PC-9 (cell line): ENCODE measurements at regions not wholly inside any gene's neighbourhood (a gene's known extent, or its start where the extent isn't known, plus 50 kb on each side); places are given as distances from the start of the nearest gene placed in this dataset.

Source experiments
- BruUV-seq: library from RNA; stranded (reverse); fragments of 400-500 nt; replicated peaks from 2 replicates; lab custom pipeline; 2021; lab: Mats Ljungman, UMichigan
- CTCF ChIA-PET: fragments of 300-600 bp; sonication (Branson Sonifier 250); formaldehyde crosslinking; loops from one replicate; lab custom pipeline; 2022; ENCODE audit warnings: antibody characterized with exemption; lab: Charles Lee
- POLR2A ChIA-PET: fragments of 300-600 bp; sonication (Branson Sonifier 250); formaldehyde crosslinking; loops from one replicate; lab custom pipeline; 2022; ENCODE audit warnings: antibody characterized with exemption; ENCODE audit not compliant: unreplicated experiment; lab: Charles Lee
- DNase-seq, 2 experiments: peaks; one replicate each; pipeline versions ENCODE4 v3.0.0 to v3.0.0-alpha.2; 2015 to 2022; ENCODE audit warnings: mixed read lengths in 1 of 2
- H2AFZ ChIP-seq: fragments of 200-600 bp; sonication (generic); 2 replicates; pipeline ENCODE4 v1.8.1; 2017; ENCODE audit warnings: antibody characterized with exemption
- H3F3A ChIP-seq: fragments of 200-600 bp; sonication (generic); 2 replicates; pipeline ENCODE4 v1.8.1; 2017; ENCODE audit warnings: antibody characterized with exemption, mild to moderate bottlenecking, low read depth; ENCODE audit not compliant: insufficient read depth
- H3K27ac ChIP-seq: fragments of 200-600 bp; sonication (generic); 2 replicates; pipeline ENCODE4 v1.6.1; 2016; ENCODE audit warnings: mixed run types
- H3K27me3 ChIP-seq: fragments of 200-600 bp; sonication (generic); 2 replicates; pipeline ENCODE4 v1.6.1; 2016; ENCODE audit warnings: low read depth, mixed run types; ENCODE audit not compliant: insufficient read depth
- H3K36me3 ChIP-seq: fragments of 200-600 bp; sonication (generic); 2 replicates; pipeline ENCODE4 v1.6.1; 2016; ENCODE audit warnings: low read depth, mixed run types
- H3K4me1 ChIP-seq: fragments of 200-600 bp; sonication (generic); replicated peaks from 2 replicates; pipeline ENCODE4 v1.6.1; 2016; ENCODE audit warnings: mixed run types; ENCODE audit not compliant: insufficient read depth
- H3K4me2 ChIP-seq: fragments of 200-600 bp; sonication (generic); 2 replicates; pipeline ENCODE4 v1.6.1; 2017; ENCODE audit warnings: mixed run types
- H3K4me3 ChIP-seq: fragments of 200-600 bp; sonication (generic); 2 replicates; pipeline ENCODE4 v1.6.1; 2016; ENCODE audit warnings: mixed run types
- H3K79me2 ChIP-seq: fragments of 200-600 bp; sonication (generic); 2 replicates; pipeline ENCODE4 v1.6.1; 2017; ENCODE audit warnings: low read depth, mixed run types
- H3K9me2 ChIP-seq: fragments of 200-600 bp; sonication (generic); 2 replicates; pipeline ENCODE4 v1.8.1; 2017; ENCODE audit warnings: mild to moderate bottlenecking; ENCODE audit not compliant: insufficient read depth
- H3K9me3 ChIP-seq: fragments of 200-600 bp; sonication (generic); 2 replicates; pipeline ENCODE4 v1.8.1; 2016; ENCODE audit warnings: low read depth; ENCODE audit not compliant: insufficient read depth
- H4K20me1 ChIP-seq: fragments of 200-600 bp; sonication (generic); 2 replicates; pipeline ENCODE4 v1.8.1; 2017; ENCODE audit not compliant: insufficient read depth
- EZH2 ChIP-seq: fragments of 200-600 bp; sonication (generic); IDR thresholded peaks from 2 replicates; pipeline ENCODE4 v1.8.0; 2017; ENCODE audit warnings: antibody characterized with exemption, low read depth
- intact Hi-C: fragments of 100-400 bp; cut with micrococcal nuclease; formaldehyde crosslinking; loops from one replicate; pipeline ENCODE4 v1.10.0; 2022; ENCODE audit not compliant: unreplicated experiment
- TF ChIP-seq, protein P1 (sequence below): fragments of 200-600 bp; sonication (generic); conservative IDR thresholded peaks from 2 replicates; pipeline ENCODE4 v1.6.1; 2017; ENCODE audit warnings: mixed run types, antibody characterized with exemption, mild to moderate bottlenecking, moderate library complexity

DNA sequence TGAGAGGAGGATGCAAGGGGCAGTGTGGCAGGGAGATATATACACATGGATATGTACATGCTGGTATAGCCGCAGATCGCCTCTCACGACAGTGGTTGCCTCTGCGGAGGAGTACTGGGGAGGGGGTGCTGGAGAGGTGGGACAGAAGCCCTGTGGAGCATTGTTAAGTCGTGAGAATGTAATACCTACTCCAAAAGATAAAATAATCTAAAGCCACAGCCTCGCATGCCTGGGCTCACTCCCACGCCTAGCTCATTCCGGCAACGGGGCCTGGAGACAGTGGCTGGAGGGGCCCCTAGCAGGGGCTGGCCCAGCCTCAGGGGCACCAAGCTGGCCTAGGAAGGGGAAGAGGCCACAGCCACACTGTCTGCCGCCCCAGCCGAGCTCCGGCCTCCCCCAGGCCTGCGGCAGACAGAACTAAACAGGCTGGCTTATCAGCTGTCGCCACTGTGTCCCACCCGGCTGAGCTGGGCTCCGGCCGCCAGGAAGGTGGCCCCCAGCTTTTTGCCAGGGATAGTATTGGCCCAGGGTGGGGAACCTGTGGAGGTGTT lies 65.1 kb upstream of the LCTL start:
- no peak for DNase-seq
- H3K79me2 ChIP-seq = no peaks in the 10 kb centered on the region
- H3K27me3 ChIP-seq = no peaks in the 10 kb centered on the region
- no peak overlapping the region for H3K4me2 ChIP-seq
- no peaks in the 10 kb centered on the region for H3K9me2 ChIP-seq
- ChIA-PET POLR2A (no interaction called here), CTCF (no interaction called here)
- H3K36me3 ChIP-seq = no peaks in the 10 kb centered on the region
- no peak overlapping the region for H3K4me3 ChIP-seq
- TF ChIP-seq, protein P1, sequence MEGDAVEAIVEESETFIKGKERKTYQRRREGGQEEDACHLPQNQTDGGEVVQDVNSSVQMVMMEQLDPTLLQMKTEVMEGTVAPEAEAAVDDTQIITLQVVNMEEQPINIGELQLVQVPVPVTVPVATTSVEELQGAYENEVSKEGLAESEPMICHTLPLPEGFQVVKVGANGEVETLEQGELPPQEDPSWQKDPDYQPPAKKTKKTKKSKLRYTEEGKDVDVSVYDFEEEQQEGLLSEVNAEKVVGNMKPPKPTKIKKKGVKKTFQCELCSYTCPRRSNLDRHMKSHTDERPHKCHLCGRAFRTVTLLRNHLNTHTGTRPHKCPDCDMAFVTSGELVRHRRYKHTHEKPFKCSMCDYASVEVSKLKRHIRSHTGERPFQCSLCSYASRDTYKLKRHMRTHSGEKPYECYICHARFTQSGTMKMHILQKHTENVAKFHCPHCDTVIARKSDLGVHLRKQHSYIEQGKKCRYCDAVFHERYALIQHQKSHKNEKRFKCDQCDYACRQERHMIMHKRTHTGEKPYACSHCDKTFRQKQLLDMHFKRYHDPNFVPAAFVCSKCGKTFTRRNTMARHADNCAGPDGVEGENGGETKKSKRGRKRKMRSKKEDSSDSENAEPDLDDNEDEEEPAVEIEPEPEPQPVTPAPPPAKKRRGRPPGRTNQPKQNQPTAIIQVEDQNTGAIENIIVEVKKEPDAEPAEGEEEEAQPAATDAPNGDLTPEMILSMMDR = no peak
- no peak for TF ChIP-seq EZH2
- no peak overlapping the region for H2AFZ ChIP-seq
- no TSS peak for BruUV-seq
- no peaks in the 10 kb centered on the region for H4K20me1 ChIP-seq
- H3K4me1 ChIP-seq = no peaks in the 10 kb centered on the region
- intact Hi-C loops = no loop called here
- no peak overlapping the region for H3K27ac ChIP-seq
- H3K9me3 ChIP-seq = no peaks in the 10 kb centered on the region
- no peaks in the 10 kb centered on the region for H3F3A ChIP-seq

DNA sequence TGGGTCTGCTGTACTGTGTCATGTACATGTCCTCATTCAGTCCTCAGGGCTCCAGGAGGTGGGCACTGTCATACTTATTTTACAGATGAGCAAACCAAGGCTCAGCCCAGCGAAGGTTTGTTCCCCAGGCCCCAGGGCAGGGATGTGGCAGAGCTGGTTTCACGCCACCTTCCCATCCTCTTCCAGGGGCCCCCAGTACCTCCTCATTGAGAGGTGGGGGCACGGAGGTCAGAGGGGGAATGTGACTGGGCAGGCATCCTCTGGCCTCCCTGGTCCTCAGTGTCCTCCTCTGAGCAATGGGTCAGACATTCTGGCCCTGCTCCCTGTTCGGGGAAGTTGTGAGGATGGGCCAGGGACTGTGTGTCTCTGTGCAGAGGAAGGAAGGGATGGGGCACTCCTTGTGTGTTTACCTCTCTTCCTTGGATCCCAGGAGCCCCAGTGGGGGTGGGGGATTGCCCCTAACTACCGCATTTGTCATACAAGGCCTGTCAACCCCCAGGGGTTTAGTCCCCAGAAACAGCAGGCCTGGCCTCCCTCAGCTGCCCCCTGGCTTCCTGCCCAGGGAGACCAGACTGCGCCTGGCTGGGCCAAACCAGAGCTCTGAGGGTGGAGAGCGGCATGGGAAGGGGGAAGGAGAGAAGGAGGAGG lies 65.9 kb upstream of the LCTL start:
- ChIA-PET POLR2A (no interaction called here), CTCF (no interaction called here)
- no peaks in the 10 kb centered on the region for H3K36me3 ChIP-seq

DNA sequence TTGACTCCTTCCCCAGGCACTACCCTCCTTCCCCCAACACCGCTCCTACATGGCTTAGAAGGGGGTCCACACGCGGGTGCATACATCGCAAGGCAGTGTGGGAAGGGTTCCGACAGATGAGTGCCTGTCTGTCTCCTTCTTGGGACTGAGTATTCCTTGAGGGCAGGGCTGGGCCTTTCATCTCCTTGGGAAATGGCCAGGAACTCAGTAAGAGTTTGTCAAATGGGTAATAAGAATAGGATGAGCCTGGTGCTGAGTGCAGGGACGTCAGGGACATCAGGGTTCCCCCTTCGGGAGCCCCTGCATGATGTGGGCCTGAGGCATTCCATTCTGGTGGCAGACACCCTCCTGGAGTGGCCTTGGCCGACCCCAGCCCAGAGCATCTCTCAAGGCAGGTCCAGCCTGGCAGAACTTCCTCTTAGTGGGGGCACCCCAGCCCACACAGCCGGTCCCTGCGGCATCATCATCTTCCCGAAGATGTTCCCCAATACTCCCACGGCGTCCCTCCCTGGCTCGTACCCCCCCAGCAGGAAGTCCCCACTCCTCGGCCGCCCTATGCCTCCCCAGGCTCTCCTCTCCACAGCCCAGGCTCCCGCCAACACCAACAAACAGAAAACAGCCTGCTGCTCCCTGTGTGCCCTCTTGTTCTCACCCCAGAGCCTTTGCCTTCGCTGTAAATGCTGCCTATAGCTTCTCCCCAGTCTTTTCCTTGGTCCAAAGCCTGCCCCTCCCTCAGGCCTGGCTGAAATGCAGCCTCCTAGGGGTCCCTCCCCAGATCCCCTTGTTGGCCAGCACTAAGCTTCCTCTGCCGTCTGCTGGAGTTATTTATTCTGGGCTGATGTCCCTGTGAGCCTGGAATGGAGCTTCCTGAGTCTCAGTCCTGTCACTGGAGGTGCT lies 67.5 kb upstream of the LCTL start:
- no peaks in the 10 kb centered on the region for H3K9me2 ChIP-seq
- H3K9me3 ChIP-seq = no peaks in the 10 kb centered on the region
- DNase-seq = no peak
- H3F3A ChIP-seq = no peaks in the 10 kb centered on the region
- no peak overlapping the region for H3K4me3 ChIP-seq
- no peaks in the 10 kb centered on the region for H3K4me1 ChIP-seq
- H4K20me1 ChIP-seq = no peaks in the 10 kb centered on the region
- H3K36me3 ChIP-seq = no peaks in the 10 kb centered on the region
- BruUV-seq = no TSS peak
- no peak overlapping the region for H3K27ac ChIP-seq
- no peaks in the 10 kb centered on the region for H3K79me2 ChIP-seq
- no peaks in the 10 kb centered on the region for H3K27me3 ChIP-seq
- TF ChIP-seq, protein P1 = no peak
- no peak for TF ChIP-seq EZH2
- ChIA-PET CTCF (no interaction called here), POLR2A (interaction anchor here (0.7 kb wide), 1 partner anchor 129 kb away, joined by 17 read pairs; no protein-coding TSS in a partner anchor)
- H2AFZ ChIP-seq = no peak overlapping the region
- no peak overlapping the region for H3K4me2 ChIP-seq
- intact Hi-C loops = no loop called here

More for the DNA sequence above, 65.9 kb upstream of the LCTL start:
- H3K9me2 ChIP-seq = no peaks in the 10 kb centered on the region
- no peaks in the 10 kb centered on the region for H4K20me1 ChIP-seq
- H2AFZ ChIP-seq = no peak overlapping the region
- no peaks in the 10 kb centered on the region for H3K79me2 ChIP-seq
- no peak overlapping the region for H3K4me3 ChIP-seq
- no peaks in the 10 kb centered on the region for H3K27me3 ChIP-seq
- no peaks in the 10 kb centered on the region for H3K9me3 ChIP-seq
- no peak for DNase-seq
- H3K27ac ChIP-seq = no peak overlapping the region
- TF ChIP-seq, protein P1 = no peak
- TF ChIP-seq EZH2 = no peak
- intact Hi-C loops = no loop called here
- BruUV-seq = no TSS peak
- no peaks in the 10 kb centered on the region for H3K4me1 ChIP-seq
- no peaks in the 10 kb centered on the region for H3F3A ChIP-seq
- H3K4me2 ChIP-seq = no peak overlapping the region
